Dermis microvascular lymphatic vessel endothelial cell (primary cell): ENCODE measurements at regions not wholly inside any gene's neighbourhood (a gene's known extent, or its start where the extent isn't known, plus 50 kb on each side); places are given as distances from the start of the nearest gene placed in this dataset.
"Not testable (repeated sequence)": the region's sequence is repeated elsewhere in the genome, so short reads cannot be mapped to it uniquely, and the experiment has no call there.

Source experiments
- DNase-seq, 2 donors: peaks; one replicate each; pipeline versions ENCODE4 v3.0.0 to v3.0.0-alpha.2; 2010; ENCODE audit warnings: low read depth in 2 of 2

GRCh38 chr3:127440384-127440783, 150.1 kb downstream of the TPRA1 start:
- no peak for DNase-seq

GRCh38 chr3:127439621-127440020, 150.9 kb downstream of the TPRA1 start:
- DNase-seq, result no peak

DNA sequence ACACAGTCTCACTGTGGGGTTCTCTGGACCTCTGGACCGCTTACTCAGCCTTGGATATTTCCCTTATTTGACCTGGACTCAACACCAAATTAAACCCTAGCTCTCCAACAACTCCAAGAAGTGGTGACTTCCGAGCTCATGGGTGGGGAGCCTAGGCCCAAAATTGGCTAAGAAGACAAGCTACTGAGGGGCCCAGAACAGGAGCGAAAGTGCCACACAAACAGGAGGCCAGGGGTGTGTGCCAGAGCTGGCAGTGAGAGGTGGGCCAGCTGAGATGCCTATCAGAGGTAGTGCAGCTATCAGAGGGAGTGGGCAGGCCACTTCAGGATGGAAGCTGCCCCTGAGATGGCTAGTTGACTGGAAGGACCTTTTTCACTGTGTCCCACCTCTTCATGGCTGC, 151.1 kb upstream of the PRR20G start:
- DNase-seq, result no peak

GRCh38 chr3:127438371-127438770, 150.5 kb upstream of the PRR20G start:
- no peak for DNase-seq

GRCh38 chr3:127435299-127435698, 147.5 kb upstream of the PRR20G start:
- DNase-seq, result not testable (repeated sequence)

GRCh38 chr3:127431066-127431465, 143.2 kb upstream of the PRR20G start:
- no peak for DNase-seq

GRCh38 chr3:127428344-127428997, 140.6 kb upstream of the PRR20G start:
- no peak for DNase-seq

GRCh38 chr3:127427666-127428065, 139.8 kb upstream of the PRR20G start:
- no peak for DNase-seq

- DNase-seq, result no peak
Measured at GRCh38 chr3:127427156-127427555, 139.3 kb upstream of the PRR20G start.

DNA sequence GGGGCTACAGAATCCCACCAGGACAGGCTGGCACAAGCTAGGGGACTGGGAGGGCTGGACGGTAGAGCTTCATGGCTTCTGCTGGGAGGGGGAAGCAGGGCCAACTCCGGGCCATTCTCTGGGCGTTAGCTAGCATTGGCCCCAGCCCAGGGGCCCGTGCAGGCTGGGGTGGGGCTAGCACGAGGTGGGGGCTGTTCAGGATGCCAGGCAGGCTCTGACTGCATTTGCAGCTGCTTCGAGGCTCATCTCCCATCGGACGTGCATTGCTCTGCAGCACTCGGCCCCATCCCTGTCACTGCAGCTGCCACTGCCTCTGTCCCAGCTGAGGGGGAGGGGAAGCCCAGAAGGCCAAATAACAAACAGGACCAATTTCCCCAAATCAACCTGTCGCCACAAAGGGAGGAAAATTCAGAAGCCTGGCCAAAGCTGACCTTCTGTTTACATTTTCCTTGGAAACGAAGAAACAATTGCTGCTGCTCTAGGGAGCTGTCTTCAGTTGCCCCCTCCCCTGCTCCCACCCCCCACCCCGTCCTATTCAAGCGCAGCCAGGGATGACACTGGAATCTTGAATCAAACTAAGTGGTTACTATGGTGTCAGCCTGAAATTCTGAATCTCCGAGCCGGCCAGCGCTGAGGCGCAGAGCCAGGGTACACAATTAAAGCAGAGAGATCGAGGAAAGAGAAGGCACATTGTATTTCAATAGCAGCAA, 138.8 kb upstream of the PRR20G start:
- no peak for DNase-seq

DNA sequence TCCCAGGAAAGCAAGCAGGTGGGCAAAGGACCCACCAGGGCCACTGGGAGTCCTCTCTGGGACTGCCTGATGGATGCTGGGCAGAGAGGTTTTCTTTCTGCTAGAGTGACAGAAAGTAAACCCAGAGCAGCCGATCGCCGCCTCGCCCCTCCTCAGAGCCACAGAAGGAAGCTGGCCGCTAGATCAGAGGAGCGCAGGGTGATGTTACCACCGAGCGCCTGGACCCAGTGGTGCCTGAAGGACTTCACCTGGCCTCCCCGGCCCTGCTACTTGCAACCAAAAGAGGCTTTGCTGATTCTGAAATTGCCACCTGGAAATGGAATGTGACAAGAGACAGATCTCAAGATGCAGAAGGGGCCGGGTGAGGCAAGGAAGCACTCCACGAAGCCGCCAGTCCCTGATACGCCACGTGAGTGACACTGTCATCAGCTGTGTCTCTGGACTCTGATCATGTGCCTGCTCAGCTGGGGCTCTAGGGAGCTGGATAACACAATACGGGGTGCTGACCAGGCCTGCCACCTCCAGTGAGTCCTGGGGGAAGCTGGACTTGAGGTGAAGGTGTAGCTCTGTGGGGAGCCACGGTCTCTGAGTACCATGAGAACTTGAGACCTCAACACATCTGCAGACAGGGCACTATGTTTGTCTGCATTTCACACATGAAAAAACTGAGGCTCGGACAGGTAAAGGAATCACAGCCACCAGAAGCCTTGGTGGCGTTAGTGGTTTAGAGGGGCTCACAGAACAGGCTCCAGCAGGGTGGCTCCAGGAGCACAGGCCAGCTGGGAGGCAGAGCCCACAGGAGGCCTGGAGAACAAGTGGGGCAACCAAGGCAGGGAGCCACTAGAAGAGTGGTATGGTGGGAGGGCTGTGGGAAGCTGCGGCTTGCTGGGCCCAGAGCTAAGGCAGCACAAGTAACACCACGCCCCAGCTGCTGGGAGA, 137.9 kb upstream of the PRR20G start:
- no peak for DNase-seq

GRCh38 chr3:127424766-127425504, 137.1 kb upstream of the PRR20G start:
- DNase-seq, result no peak

- no peak for DNase-seq
Measured at GRCh38 chr3:127423856-127424765, 136.3 kb upstream of the PRR20G start.

- DNase-seq, result no peak
Measured at GRCh38 chr3:127422663-127423375, 135.0 kb upstream of the PRR20G start.

DNA sequence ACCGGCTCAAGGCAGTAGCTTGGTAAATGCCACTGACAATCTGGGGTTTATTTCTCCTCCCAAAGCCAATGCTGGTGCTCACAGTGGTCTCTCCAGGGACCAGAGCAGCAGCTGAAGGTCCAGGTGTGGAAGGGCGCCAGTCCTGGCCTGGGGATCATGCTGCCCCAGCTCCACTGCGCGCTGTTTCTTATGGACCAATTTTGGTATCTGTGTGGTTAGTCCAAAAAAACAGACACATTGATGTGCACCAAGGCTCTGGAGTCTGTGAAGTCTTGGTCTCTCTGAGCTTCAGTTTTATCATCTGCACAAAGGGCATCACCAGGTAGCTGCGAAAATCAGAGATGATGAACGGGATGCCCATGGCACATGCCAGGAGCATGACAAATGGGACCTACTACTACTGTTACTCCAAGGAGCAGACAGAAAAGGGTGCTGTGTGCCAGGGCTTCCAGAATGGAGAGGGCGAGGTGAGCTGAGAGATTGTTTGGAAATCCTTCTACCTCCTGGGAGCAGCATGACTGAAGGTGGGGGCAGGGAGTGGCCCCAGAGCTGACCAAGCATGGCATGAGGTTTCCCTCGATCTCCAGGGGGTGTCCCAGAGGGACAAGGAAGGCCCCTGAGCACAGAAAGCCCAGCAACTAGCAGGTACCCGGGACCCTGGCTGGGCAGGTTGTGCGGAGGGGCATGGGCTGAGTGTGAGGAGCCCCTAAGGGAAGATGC, 134.3 kb upstream of the PRR20G start:
- DNase-seq, result no peak

DNA sequence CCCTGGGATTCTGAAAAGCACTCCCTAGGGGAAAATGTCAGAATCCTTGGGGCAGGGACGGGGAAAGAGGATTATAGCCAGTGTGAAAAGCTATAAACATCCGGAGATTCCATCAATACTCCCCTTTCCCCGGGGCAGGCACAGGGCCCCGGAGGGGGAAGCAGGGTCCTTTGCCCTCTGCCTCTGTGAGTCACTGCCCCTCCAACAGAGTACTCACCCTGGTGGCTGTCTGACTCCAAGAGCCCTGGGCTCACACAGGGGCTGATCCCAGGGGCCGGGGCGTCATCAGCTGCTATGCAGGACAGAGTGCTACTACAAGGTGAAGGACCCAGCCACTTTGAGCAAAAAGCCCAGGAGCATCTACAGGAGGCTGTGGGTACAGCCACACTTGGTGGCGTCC, 133.0 kb upstream of the PRR20G start:
- no peak for DNase-seq

GRCh38 chr3:127419641-127420553, 132.1 kb upstream of the PRR20G start:
- DNase-seq, result no peak

DNA sequence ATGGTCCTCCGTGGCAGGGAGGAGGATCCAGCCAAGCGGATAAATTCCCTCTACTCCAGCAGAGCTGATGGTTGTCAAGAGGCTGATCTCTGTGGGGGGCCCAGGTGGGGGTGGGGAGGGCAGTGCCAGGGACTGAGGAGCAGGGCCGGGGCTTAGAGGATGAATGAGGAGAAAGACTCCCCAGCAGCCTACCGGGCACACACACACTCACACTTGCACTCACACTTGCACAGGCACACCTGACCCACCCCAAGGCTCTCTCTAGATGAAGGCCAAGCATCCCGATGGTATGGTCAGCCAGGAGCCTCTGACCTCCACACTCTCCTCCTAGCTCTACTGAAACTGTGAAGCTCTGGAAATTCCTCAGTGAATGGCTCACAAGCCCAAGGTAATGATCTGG, 131.3 kb upstream of the PRR20G start:
- no peak for DNase-seq
